Skin epidermis (tissue), 12 donors: ENCODE measurements at regions not wholly inside any gene's neighbourhood (a gene's known extent, or its start where the extent isn't known, plus 50 kb on each side); places are given as distances from the start of the nearest gene placed in this dataset.
"Not testable (repeated sequence)": the region's sequence is repeated elsewhere in the genome, so short reads cannot be mapped to it uniquely, and the experiment has no call there.

Experiments used
- H3K27ac ChIP-seq, 21 experiments: fragments of 200-600 bp; sonication (generic) in 11 of 21; one replicate each; pipeline ENCODE4 v1.5.0; 2020; ENCODE audit warnings: mild to moderate bottlenecking in 3 of 21, inconsistent platforms in 2 of 21, moderate library complexity in 2 of 21
- H3K4me3 ChIP-seq, 7 experiments: fragments of 200-600 bp; sonication (generic) in 2 of 7; one replicate each; pipeline ENCODE4 v1.5.0; 2020; ENCODE audit warnings: inconsistent platforms in 2 of 7, mild to moderate bottlenecking in 2 of 7, moderate library complexity in 1 of 7

- Histone ChIP-seq H3K27ac (no peak overlapping the region), H3K4me3 (no peak overlapping the region)
These were observed 210.0 kb downstream of the MAF start for GRCh38 chr16:79390481-79391051.

- H3K4me3 ChIP-seq = no peak overlapping the region
- no peak overlapping the region for H3K27ac ChIP-seq
These were observed 212.1 kb downstream of the MAF start for GRCh38 chr16:79388396-79388795.

GRCh38 chr16:79386299-79386698, 214.2 kb downstream of the MAF start:
- no peak overlapping the region for H3K27ac ChIP-seq
- no peak overlapping the region for H3K4me3 ChIP-seq

GRCh38 chr16:79381603-79382042, 218.9 kb downstream of the MAF start:
- H3K27ac ChIP-seq = peak overlapping the region in 14 of 21 experiments; percentile 15 to 77 (median 42)
- no peak overlapping the region for H3K4me3 ChIP-seq

GRCh38 chr16:79380995-79381602, 219.4 kb downstream of the MAF start:
- Histone ChIP-seq H3K27ac (peak overlapping the region in 15 of 21 experiments; percentile 15 to 77 (median 41)), H3K4me3 (no peak overlapping the region)

GRCh38 chr16:79379095-79379494, 221.4 kb downstream of the MAF start:
- H3K27ac ChIP-seq = peak overlapping the region in 4 of 21 experiments; percentile 8 to 66 (median 23)

GRCh38 chr16:79377082-79377481, 223.5 kb downstream of the MAF start:
- not testable (repeated sequence) for H3K4me3 ChIP-seq, H3K27ac ChIP-seq

More at GRCh38 chr16:79379095-79379494, 221.4 kb downstream of the MAF start:
- H3K4me3 ChIP-seq = no peak overlapping the region

- Histone ChIP-seq H3K4me3 (no peak overlapping the region), H3K27ac (no peak overlapping the region)
These were observed 225.2 kb downstream of the MAF start for GRCh38 chr16:79375351-79375750.

- Histone ChIP-seq H3K27ac (peak overlapping the region in 3 of 21 experiments; percentile 24 to 57 (median 41)), H3K4me3 (no peak overlapping the region)
These were observed 227.9 kb downstream of the MAF start for GRCh38 chr16:79372503-79373184.

- Histone ChIP-seq H3K4me3 (no peak overlapping the region), H3K27ac (peak overlapping the region in 1 of 21 experiments; percentile 7)
These were observed 229.8 kb downstream of the MAF start for GRCh38 chr16:79370736-79371135.

GRCh38 chr16:79369796-79370195, 230.7 kb downstream of the MAF start:
- no peak overlapping the region for H3K27ac ChIP-seq
- H3K4me3 ChIP-seq = no peak overlapping the region

- Histone ChIP-seq H3K4me3 (no peak overlapping the region), H3K27ac (no peak overlapping the region)
These were observed 232.7 kb downstream of the MAF start for GRCh38 chr16:79367822-79368221.

- Histone ChIP-seq H3K4me3 (no peak overlapping the region), H3K27ac (no peak overlapping the region)
These were observed 233.9 kb downstream of the MAF start for GRCh38 chr16:79366635-79367034.

GRCh38 chr16:79365702-79366101, 234.8 kb downstream of the MAF start:
- Histone ChIP-seq H3K27ac (no peak overlapping the region), H3K4me3 (no peak overlapping the region)

GRCh38 chr16:79363484-79363883, 237.1 kb downstream of the MAF start:
- H3K4me3 ChIP-seq = no peak overlapping the region
- no peak overlapping the region for H3K27ac ChIP-seq

GRCh38 chr16:79363035-79363434, 237.5 kb downstream of the MAF start:
- Histone ChIP-seq H3K4me3 (no peak overlapping the region), H3K27ac (no peak overlapping the region)

- H3K4me3 ChIP-seq = no peak overlapping the region
- no peak overlapping the region for H3K27ac ChIP-seq
These were observed 238.1 kb downstream of the MAF start for GRCh38 chr16:79362300-79362970.

GRCh38 chr16:79361132-79361751, 239.3 kb downstream of the MAF start:
- Histone ChIP-seq H3K27ac (no peak overlapping the region), H3K4me3 (no peak overlapping the region)

- Histone ChIP-seq H3K27ac (no peak overlapping the region), H3K4me3 (no peak overlapping the region)
These were observed 240.3 kb downstream of the MAF start for GRCh38 chr16:79360267-79360666.

GRCh38 chr16:79359082-79359481, 241.5 kb downstream of the MAF start:
- no peak overlapping the region for H3K4me3 ChIP-seq

More at GRCh38 chr16:79359082-79359481, 241.5 kb downstream of the MAF start:
- no peak overlapping the region for H3K27ac ChIP-seq
